GM10248 (cell line): ENCODE measurements at regions not wholly inside any gene's neighbourhood (a gene's known extent, or its start where the extent isn't known, plus 50 kb on each side); places are given as distances from the start of the nearest gene placed in this dataset.

Source experiments
- CTCF ChIA-PET: fragments of 300-600 bp; sonication (Branson Sonifier 250); formaldehyde crosslinking; extraction: SDS; loops from one replicate; lab custom pipeline; 2021; ENCODE audit warnings: antibody characterized with exemption; lab: Yijun Ruan, JAX
- POLR2A ChIA-PET: fragments of 350-650 bp; sonication (Branson Sonifier 250); formaldehyde crosslinking; extraction: SDS; loops from one replicate; lab custom pipeline; 2020; ENCODE audit warnings: antibody characterized with exemption; lab: Yijun Ruan, JAX
- DNase-seq: peaks from one replicate; pipeline ENCODE4 v3.0.0; 2012; ENCODE audit errors: extremely low spot score
- CTCF ChIP-seq: IDR thresholded peaks from 2 replicates; pipeline ENCODE4 v1.5.1; 2012; ENCODE audit warnings: mild to moderate bottlenecking, low read depth; ENCODE audit errors: extremely low read depth, missing control alignments, control extremely low read depth

- ChIA-PET POLR2A (no interaction called here), CTCF (interaction anchor here (1.4 kb wide), 1 partner anchor 10 kb away, joined by 3 read pairs; no protein-coding TSS in a partner anchor)
- TF ChIP-seq CTCF: no peak
- no peak for DNase-seq
Measured at GRCh38 chr18:39779926-39780325, 2175.1 kb upstream of the PIK3C3 start.

- no peak for DNase-seq
- TF ChIP-seq CTCF: no peak
- ChIA-PET CTCF (interaction anchor here (1.5 kb wide), 1 partner anchor 9 kb away, joined by 3 read pairs; no protein-coding TSS in a partner anchor), POLR2A (no interaction called here)
Measured at GRCh38 chr18:39776766-39777165, 2178.3 kb upstream of the PIK3C3 start.

- ChIA-PET CTCF (no interaction called here), POLR2A (no interaction called here)
- DNase-seq: no peak
- no peak for TF ChIP-seq CTCF
Measured at GRCh38 chr18:39774957-39775598, 2180.0 kb upstream of the PIK3C3 start.

GRCh38 chr18:39773646-39774045, 2181.4 kb upstream of the PIK3C3 start:
- ChIA-PET POLR2A (no interaction called here), CTCF (interaction anchor here (1.2 kb wide), 1 partner anchor 24 kb away, joined by 3 read pairs; no protein-coding TSS in a partner anchor)
- no peak for DNase-seq
- TF ChIP-seq CTCF: no peak

GRCh38 chr18:39772155-39772919, 2182.7 kb upstream of the PIK3C3 start:
- no peak for TF ChIP-seq CTCF
- DNase-seq: no peak
- CTCF ChIA-PET: no interaction called here
- POLR2A ChIA-PET: no interaction called here

GRCh38 chr18:39770399-39770798, 2184.6 kb upstream of the PIK3C3 start:
- TF ChIP-seq CTCF: no peak
- no peak for DNase-seq
- ChIA-PET CTCF (no interaction called here), POLR2A (no interaction called here)
